HCT116 (cell line): ENCODE measurements at regions not wholly inside any gene's neighbourhood (a gene's known extent, or its start where the extent isn't known, plus 50 kb on each side); places are given as distances from the start of the nearest gene placed in this dataset.

ENCODE experiments used
- ATAC-seq: fragments of 200-7000 bp; cut with Tn5 transposase; 2 replicates; pipeline ENCODE4 v1.9.1; 2020; ENCODE audit warnings: mild to moderate bottlenecking, moderate library complexity
- BruUV-seq: library from RNA; stranded (reverse); fragments of 400-500 nt; replicated peaks from 2 replicates; lab custom pipeline; 2021; lab: Mats Ljungman, UMichigan
- CTCF ChIA-PET: fragments of 300-600 bp; sonication (Branson Sonifier 250); formaldehyde crosslinking; loops from one replicate; lab custom pipeline; 2021; ENCODE audit warnings: antibody characterized with exemption; lab: Charles Lee
- POLR2A ChIA-PET: fragments of 300-600, 350-600 bp; sonication (Branson Sonifier 250); formaldehyde crosslinking; loops from one replicate; lab custom pipeline; 2021; ENCODE audit warnings: antibody characterized with exemption; lab: Charles Lee
- RAD21 ChIA-PET, 2 experiments: fragments of 300-600 bp; sonication (Branson Sonifier 250); formaldehyde crosslinking; loops; one replicate each; lab custom pipeline; 2023; ENCODE audit warnings: low total read pairs in 2 of 2; ENCODE audit not compliant: uncharacterized antibody in 2 of 2, unreplicated experiment in 2 of 2, low non-redundant PET in 1 of 2; lab: Charles Lee
- DNase-seq: peaks from one replicate; pipeline ENCODE4 v3.0.0-alpha.2; 2010; ENCODE audit warnings: low read depth, low spot score
- H2AFZ ChIP-seq: fragments of 200-600 bp; shearing (Covaris generic), sonication (generic); 2 replicates; pipeline ENCODE4 v1.6.1; 2017; ENCODE audit warnings: low read depth, mixed run types, mixed read lengths, antibody characterized with exemption, low read length; ENCODE audit not compliant: poor library complexity, severe bottlenecking
- H3K27ac ChIP-seq: 2 replicates; pipeline ENCODE4 v1.5.1; 2012; ENCODE audit warnings: low read depth, low read length
- H3K27me3 ChIP-seq: fragments of 200-600 bp; sonication (generic); 2 replicates; pipeline ENCODE4 v1.6.1; 2016; ENCODE audit warnings: mixed run types, low read length, mixed read lengths; ENCODE audit not compliant: insufficient read depth
- H3K36me3 ChIP-seq, 2 experiments: fragments of 200-500 bp in 1 of 2; fragments of 200-600 bp in 1 of 2; sonication (Bioruptor generic) in 1 of 2; sonication (generic) in 1 of 2; 2 replicates each; pipeline versions ENCODE4 v1.5.1 to v1.6.1; 2014 to 2016; ENCODE audit warnings: low read length in 2 of 2, inconsistent platforms in 1 of 2, mixed read lengths in 1 of 2, mixed run types in 1 of 2; ENCODE audit not compliant: insufficient read depth in 2 of 2, control insufficient read depth in 1 of 2
- H3K4me1 ChIP-seq, 2 experiments: fragments of 200-600 bp in 1 of 2; sonication (generic) in 1 of 2; 2 replicates each; pipeline versions ENCODE4 v1.5.1 to v1.6.1; 2012 to 2017; ENCODE audit warnings: low read length in 2 of 2, inconsistent platforms in 1 of 2, mild to moderate bottlenecking in 1 of 2, mixed read lengths in 1 of 2, mixed run types in 1 of 2, moderate library complexity in 1 of 2; ENCODE audit not compliant: insufficient read depth in 2 of 2, control insufficient read depth in 1 of 2
- H3K4me2 ChIP-seq: fragments of 200-600 bp; sonication (generic); 2 replicates; pipeline ENCODE4 v1.6.1; 2017; ENCODE audit warnings: mixed run types, low read length, mixed read lengths
- H3K4me3 ChIP-seq, 2 experiments: fragments of 200-600 bp in 1 of 2; sonication (generic) in 1 of 2; replicated peaks in 1 of 2; 2 replicates each; pipeline ENCODE4 v1.5.1; 2011 to 2016; ENCODE audit warnings: low read length in 2 of 2, control low read depth in 1 of 2, low read depth in 1 of 2, mild to moderate bottlenecking in 1 of 2, mixed read lengths in 1 of 2, mixed run types in 1 of 2
- H3K79me2 ChIP-seq: fragments of 200-600 bp; sonication (generic); 2 replicates; pipeline ENCODE4 v1.6.1; 2017; ENCODE audit warnings: mild to moderate bottlenecking, mixed run types, low read length, moderate library complexity, mixed read lengths; ENCODE audit not compliant: insufficient read depth
- H3K9ac ChIP-seq: fragments of 200-600 bp; sonication (generic); 2 replicates; pipeline ENCODE4 v1.6.1; 2016; ENCODE audit warnings: low read length, mixed read lengths
- H3K9me2 ChIP-seq: fragments of 200-600 bp; sonication (generic), shearing (Covaris generic); 2 replicates; pipeline ENCODE4 v1.6.1; 2017; ENCODE audit warnings: mixed run types, mild to moderate bottlenecking, moderate library complexity; ENCODE audit not compliant: insufficient read depth
- H3K9me3 ChIP-seq, 2 experiments: fragments of 200-500 bp in 1 of 2; fragments of 200-600 bp in 1 of 2; sonication (Bioruptor generic) in 1 of 2; sonication (generic) in 1 of 2; 2 replicates each; pipeline ENCODE4 v1.6.1; 2014 to 2017; ENCODE audit warnings: low read length in 2 of 2, mixed read lengths in 2 of 2, inconsistent platforms in 1 of 2, low read depth in 1 of 2, mild to moderate bottlenecking in 1 of 2, mixed run types in 1 of 2, moderate library complexity in 1 of 2; ENCODE audit not compliant: control insufficient read depth in 1 of 2, insufficient read depth in 1 of 2
- H4K20me1 ChIP-seq: fragments of 200-600 bp; sonication (generic), shearing (Covaris generic); 2 replicates; pipeline ENCODE4 v1.6.1; 2017; ENCODE audit warnings: mixed run types, mild to moderate bottlenecking, moderate library complexity; ENCODE audit not compliant: insufficient read depth
- ATF3 ChIP-seq: IDR thresholded peaks from 2 replicates; pipeline ENCODE4 v1.6.1; 2012
- CBX3 ChIP-seq: IDR thresholded peaks from 2 replicates; pipeline ENCODE4 v1.6.1; 2012; ENCODE audit warnings: low read depth
- CTCF ChIP-seq, 3 experiments: fragments of 200-600 bp in 1 of 3; sonication (generic) in 1 of 3; IDR thresholded peaks in 2 of 3; conservative IDR thresholded peaks in 1 of 3; 2 replicates each; pipeline ENCODE4 v1.5.1; 2012 to 2017; ENCODE audit warnings: low read depth in 2 of 3, low read length in 2 of 3, antibody characterized with exemption in 1 of 3, borderline replicate concordance in 1 of 3, control low read depth in 1 of 3, mild to moderate bottlenecking in 1 of 3, mixed read lengths in 1 of 3, mixed run types in 1 of 3, moderate library complexity in 1 of 3; ENCODE audit not compliant: insufficient read depth in 1 of 3
- EGR1 ChIP-seq: IDR thresholded peaks from 2 replicates; pipeline ENCODE4 v1.6.1; 2012; ENCODE audit warnings: low read depth
- EZH2 ChIP-seq: fragments of 200-600 bp; sonication (generic); IDR thresholded peaks from 2 replicates; pipeline ENCODE4 v1.6.1; 2017; ENCODE audit warnings: antibody characterized with exemption, mixed run types
- EZH2phosphoT487 ChIP-seq: fragments of 200-600 bp; IDR thresholded peaks from 2 replicates; pipeline ENCODE4 v1.6.1; 2018; ENCODE audit warnings: antibody characterized with exemption, borderline replicate concordance
- FOSL1 ChIP-seq: IDR thresholded peaks from 2 replicates; pipeline ENCODE4 v1.6.1; 2012; ENCODE audit warnings: low read depth
- POLR2A ChIP-seq: IDR thresholded peaks from 2 replicates; pipeline ENCODE4 v1.7.0; 2011; ENCODE audit warnings: borderline replicate concordance; ENCODE audit not compliant: insufficient read depth, insufficient read length; ENCODE audit errors: extremely low read depth
- POLR2AphosphoS5 ChIP-seq: IDR thresholded peaks from 2 replicates; pipeline ENCODE4 v1.6.1; 2011; ENCODE audit warnings: mild to moderate bottlenecking, low read depth, low read length, moderate library complexity
- RAD21 ChIP-seq: IDR thresholded peaks from 2 replicates; pipeline ENCODE4 v1.6.1; 2012; ENCODE audit warnings: low read depth, mild to moderate bottlenecking
- SIN3A ChIP-seq: IDR thresholded peaks from 2 replicates; pipeline ENCODE4 v1.6.1; 2012; ENCODE audit warnings: low read depth
- SP1 ChIP-seq: IDR thresholded peaks from 2 replicates; pipeline ENCODE4 v1.6.1; 2012; ENCODE audit warnings: low read depth
- SRF ChIP-seq: IDR thresholded peaks from 2 replicates; pipeline ENCODE4 v1.6.1; 2012; ENCODE audit warnings: low read depth
- YY1 ChIP-seq: IDR thresholded peaks from 2 replicates; pipeline ENCODE4 v1.6.1; 2011; ENCODE audit warnings: low read length, low read depth, moderate library complexity, mild to moderate bottlenecking; ENCODE audit not compliant: insufficient replicate concordance; ENCODE audit errors: extremely low read depth
- ZBTB33 ChIP-seq: IDR thresholded peaks from 2 replicates; pipeline ENCODE4 v1.6.1; 2011; ENCODE audit warnings: mild to moderate bottlenecking, low read length, moderate library complexity; ENCODE audit not compliant: insufficient replicate concordance; ENCODE audit errors: extremely low read depth
- ZFX ChIP-seq: fragments of 450-650 bp; IDR thresholded peaks from 2 replicates; pipeline ENCODE4 v1.6.1; 2017
- intact Hi-C: fragments of 100-400 bp; cut with micrococcal nuclease; formaldehyde crosslinking; loops from 2 replicates; pipeline ENCODE4 v1.10.0; 2022

DNA sequence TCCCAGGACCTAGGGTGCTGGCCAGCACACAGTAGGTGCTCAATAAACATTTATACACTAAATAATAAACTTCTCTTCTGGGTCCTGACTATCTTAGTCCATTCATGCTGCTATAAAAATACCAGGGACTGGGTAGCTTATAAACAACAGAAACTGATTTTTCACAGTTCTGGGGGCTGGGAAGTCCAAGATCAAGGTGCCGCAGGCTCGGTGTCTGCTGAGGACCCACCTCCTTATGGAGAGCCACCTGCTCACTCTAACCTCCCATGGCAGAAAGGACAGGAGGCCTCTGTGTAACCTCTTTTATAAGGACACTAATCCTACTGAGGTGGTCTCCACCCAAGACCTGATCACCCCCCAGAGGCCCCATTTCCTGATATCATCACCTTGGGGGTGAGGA, 114.4 kb upstream of the IQSEC1 start:
- no peaks in the 10 kb centered on the region for H3K79me2 ChIP-seq
- no peaks in the 10 kb centered on the region for H3K9me3 ChIP-seq
- CTCF ChIA-PET: no interaction called here
- H3K4me1 ChIP-seq: peaks cover 5 to 12% of the 10 kb centered on the region in 2 experiments
- no TSS peak for BruUV-seq
- DNase-seq (no peak), ATAC-seq (no peak)
- no peaks in the 10 kb centered on the region for H4K20me1 ChIP-seq
- no peak overlapping the region for H3K27ac ChIP-seq
- H3K9me2 ChIP-seq: no peaks in the 10 kb centered on the region
- TF ChIP-seq ZBTB33 (no peak), EZH2phosphoT487 (no peak), POLR2AphosphoS5 (no peak), FOSL1 (no peak), POLR2A (no peak)
- H3K27me3 ChIP-seq: no peaks in the 10 kb centered on the region
- RAD21 ChIA-PET: no interaction called here
- no peak overlapping the region for H3K9ac ChIP-seq
- H3K4me3 ChIP-seq: no peak overlapping the region
- no peak overlapping the region for H3K4me2 ChIP-seq
- POLR2A ChIA-PET: no interaction called here
- H3K36me3 ChIP-seq: no peaks in the 10 kb centered on the region
- H2AFZ ChIP-seq: no peak overlapping the region
- intact Hi-C loops: no loop called here

- no peak overlapping the region for H3K9ac ChIP-seq
- no peaks in the 10 kb centered on the region for H3K9me2 ChIP-seq
- no peaks in the 10 kb centered on the region for H3K79me2 ChIP-seq
- H3K36me3 ChIP-seq: no peaks in the 10 kb centered on the region
- ATAC-seq: no peak
- H3K4me3 ChIP-seq: no peak overlapping the region
- intact Hi-C loops: no loop called here
- no peak overlapping the region for H3K4me2 ChIP-seq
- no TSS peak for BruUV-seq
- H3K9me3 ChIP-seq: no peaks in the 10 kb centered on the region
- POLR2A ChIA-PET: no interaction called here
- H3K4me1 ChIP-seq: peaks cover 5 to 12% of the 10 kb centered on the region in 2 experiments
- no peak for DNase-seq
- H4K20me1 ChIP-seq: no peaks in the 10 kb centered on the region
- H3K27me3 ChIP-seq: no peaks in the 10 kb centered on the region
- CTCF ChIA-PET: no interaction called here
- no peak overlapping the region for H3K27ac ChIP-seq
- RAD21 ChIA-PET: no interaction called here
- H2AFZ ChIP-seq: no peak overlapping the region
- no peak for TF ChIP-seq EGR1
- TF ChIP-seq ATF3: no peak
- TF ChIP-seq YY1: no peak
- no peak for TF ChIP-seq ZFX
- no peak for TF ChIP-seq ZBTB33
- no peak for TF ChIP-seq EZH2
- TF ChIP-seq POLR2A: no peak
- TF ChIP-seq SP1: no peak
- no peak for TF ChIP-seq SRF
- TF ChIP-seq RAD21: no peak
- TF ChIP-seq CTCF (IDR thresholded peaks at IDR 0.05 in 2 of 3, conservative IDR thresholded peaks at IDR 0.05 in 1 of 3; ENCODE audit: borderline replicate concordance in 1 of 3, insufficient read depth in 1 of 3, low read depth in 2 of 3, low read length in 2 of 3): no peak
- no peak for TF ChIP-seq CBX3
- no peak for TF ChIP-seq SIN3A
Measured at GRCh38 chr3:13186435-13186815, 113.2 kb upstream of the IQSEC1 start.
